ENCODE measurements at regions not wholly inside any gene's neighbourhood (a gene's known extent, or its start where the extent isn't known, plus 50 kb on each side); places are given as distances from the start of the nearest gene placed in this dataset.

GRCh38 chr3:81439108-81439507 is 322.3 kb downstream of the GBE1 start:
- TF ChIP-seq CTCF (IDR thresholded peaks at IDR 0.05), result no peak
- intact Hi-C loops (cut with DNase I), result no loop called here
- no peaks in the 10 kb centered on the region for H3K9me3 ChIP-seq
- no peak overlapping the region for H3K4me3 ChIP-seq
- no peak for DNase-seq
- no peak overlapping the region for H3K27ac ChIP-seq
- H3K36me3 ChIP-seq, result no peaks in the 10 kb centered on the region
- H3K9ac ChIP-seq (ENCODE audit: low read depth in 2 of 2, low read length in 2 of 2), result no peak overlapping the region
- no peaks in the 10 kb centered on the region for H3K27me3 ChIP-seq
- H3K4me1 ChIP-seq, result no peaks in the 10 kb centered on the region

DNA sequence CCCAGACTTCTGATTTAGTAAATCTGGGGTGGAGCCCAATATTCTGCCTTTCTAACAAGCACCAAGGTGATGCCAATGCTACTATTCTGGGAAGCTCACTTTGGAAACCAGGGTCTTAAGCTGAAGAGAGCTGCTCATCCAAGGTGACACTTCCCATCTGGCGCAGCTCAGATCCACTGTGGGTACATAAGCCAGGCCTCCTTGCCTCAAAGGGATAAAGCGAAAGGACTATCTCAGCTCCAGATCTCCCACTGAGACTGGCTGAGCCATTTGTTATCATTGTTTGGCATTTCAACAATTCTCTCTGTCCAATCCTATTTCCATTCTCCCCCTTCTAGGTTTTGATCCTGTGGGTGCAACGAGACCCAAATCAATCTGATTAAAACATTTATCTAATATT is 323.8 kb downstream of the GBE1 start:
- Histone ChIP-seq H3K27ac (no peak overlapping the region), H3K9ac (ENCODE audit: low read depth in 2 of 2, low read length in 2 of 2) (no peak overlapping the region), H3K36me3 (no peaks in the 10 kb centered on the region), H3K9me3 (no peaks in the 10 kb centered on the region), H3K4me1 (no peaks in the 10 kb centered on the region), H3K4me3 (no peak overlapping the region), H3K27me3 (no peaks in the 10 kb centered on the region)
- intact Hi-C loops (cut with DNase I), result no loop called here
- TF ChIP-seq CTCF (IDR thresholded peaks at IDR 0.05), result no peak
- no peak for DNase-seq

DNA sequence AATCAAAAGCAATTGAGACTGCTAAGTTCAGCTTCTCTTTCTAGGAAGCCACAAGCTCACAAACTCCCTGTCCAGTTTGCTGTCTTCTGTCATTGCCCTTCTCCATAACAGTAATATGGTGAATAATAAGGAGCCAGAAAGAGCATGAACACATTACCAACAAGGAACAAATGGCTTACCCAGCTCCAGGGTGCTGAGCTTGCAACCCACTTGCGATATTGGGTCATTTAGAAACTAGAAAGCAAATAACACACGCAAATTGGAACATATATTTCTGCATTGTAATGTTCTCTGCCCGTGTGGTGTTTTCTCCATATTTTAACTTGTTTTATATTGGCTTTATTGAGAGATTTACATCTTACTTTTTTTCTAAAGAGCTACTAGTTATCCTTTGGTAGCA is 325.3 kb downstream of the GBE1 start:
- TF ChIP-seq CTCF (IDR thresholded peaks at IDR 0.05), result no peak
- Histone ChIP-seq H3K9ac (ENCODE audit: low read depth in 2 of 2, low read length in 2 of 2) (no peak overlapping the region), H3K4me3 (no peak overlapping the region), H3K27me3 (no peaks in the 10 kb centered on the region), H3K4me1 (no peaks in the 10 kb centered on the region), H3K9me3 (no peaks in the 10 kb centered on the region), H3K27ac (no peak overlapping the region), H3K36me3 (no peaks in the 10 kb centered on the region)
- intact Hi-C loops (cut with DNase I), result no loop called here
- no peak for DNase-seq

- Histone ChIP-seq H3K27ac (no peak overlapping the region), H3K4me3 (no peak overlapping the region), H3K4me1 (no peaks in the 10 kb centered on the region), H3K9ac (ENCODE audit: low read depth in 2 of 2, low read length in 2 of 2) (no peak overlapping the region), H3K27me3 (no peaks in the 10 kb centered on the region), H3K36me3 (no peaks in the 10 kb centered on the region), H3K9me3 (no peaks in the 10 kb centered on the region)
- no peak for TF ChIP-seq CTCF (IDR thresholded peaks at IDR 0.05)
- intact Hi-C loops (cut with DNase I), result no loop called here
- DNase-seq, result no peak
Measured at GRCh38 chr3:81435050-81435449, 326.4 kb downstream of the GBE1 start.

DNA sequence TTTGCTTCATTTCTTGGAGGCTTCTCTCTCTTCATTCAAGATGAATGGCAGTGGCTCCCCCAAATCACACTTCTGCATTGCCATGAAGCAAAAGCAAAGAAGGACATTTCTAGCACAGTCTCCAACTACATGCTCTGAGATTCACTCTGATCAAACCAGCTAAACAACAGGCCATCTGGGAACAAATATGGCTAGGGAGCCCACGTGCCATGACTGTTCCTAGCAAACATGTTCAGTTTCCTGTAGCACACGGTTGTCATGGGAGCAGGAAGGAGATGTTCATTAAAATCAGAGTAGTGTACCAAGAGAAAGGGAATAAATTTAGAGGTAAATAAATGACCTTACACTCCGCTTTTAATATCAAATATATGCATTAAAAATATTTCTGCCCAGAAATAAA is 327.3 kb downstream of the GBE1 start:
- Histone ChIP-seq H3K4me1 (no peaks in the 10 kb centered on the region), H3K9ac (ENCODE audit: low read depth in 2 of 2, low read length in 2 of 2) (no peak overlapping the region), H3K27ac (no peak overlapping the region), H3K4me3 (no peak overlapping the region), H3K36me3 (no peaks in the 10 kb centered on the region), H3K27me3 (no peaks in the 10 kb centered on the region), H3K9me3 (no peaks in the 10 kb centered on the region)
- intact Hi-C loops (cut with DNase I), result no loop called here
- TF ChIP-seq CTCF (IDR thresholded peaks at IDR 0.05), result no peak
- DNase-seq, result no peak

DNA sequence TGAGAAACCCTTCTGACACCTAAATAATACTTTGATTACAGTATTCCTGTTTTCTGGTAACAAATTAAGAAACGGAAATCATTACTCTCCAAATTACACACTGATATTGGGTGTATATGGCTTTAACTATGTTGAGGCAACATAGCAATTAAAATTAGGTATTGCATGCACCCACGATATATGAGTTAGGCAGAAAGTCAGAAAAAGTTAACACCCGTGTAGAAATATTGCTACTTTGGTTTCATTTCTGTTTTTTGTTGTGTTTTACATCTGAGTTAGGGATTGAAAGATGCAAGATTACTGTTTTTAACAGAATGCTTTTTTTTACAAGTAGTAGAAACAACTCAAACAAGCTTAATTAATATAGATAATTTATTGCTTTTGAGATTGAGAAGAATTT is 327.8 kb downstream of the GBE1 start:
- Histone ChIP-seq H3K4me3 (no peak overlapping the region), H3K27ac (no peak overlapping the region), H3K9ac (ENCODE audit: low read depth in 2 of 2, low read length in 2 of 2) (no peak overlapping the region), H3K36me3 (no peaks in the 10 kb centered on the region), H3K27me3 (no peaks in the 10 kb centered on the region), H3K9me3 (no peaks in the 10 kb centered on the region), H3K4me1 (no peaks in the 10 kb centered on the region)
- TF ChIP-seq CTCF (IDR thresholded peaks at IDR 0.05), result no peak
- intact Hi-C loops (cut with DNase I), result no loop called here
- no peak for DNase-seq

Measured in colonic mucosa (tissue), 4 donors.